ENCODE measurements at regions not wholly inside any gene's neighbourhood (a gene's known extent, or its start where the extent isn't known, plus 50 kb on each side); places are given as distances from the start of the nearest gene placed in this dataset.

- no peaks in the 10 kb centered on the region for H3K9me3 ChIP-seq (ENCODE audit: control insufficient read depth, low read length)
- intact Hi-C loops (cut with DNase I) = no loop called here
- ATAC-seq (no peak), DNase-seq (no peak)
- no peaks in the 10 kb centered on the region for H3K27me3 ChIP-seq (ENCODE audit: control insufficient read depth, insufficient read depth)
- 66% methylated on average over 9 of the region's 9 CpGs for WGBS
- H3K4me3 ChIP-seq (ENCODE audit: low read length) = no peak overlapping the region
- no peak overlapping the region for H3K27ac ChIP-seq (ENCODE audit: low read length)
- no peaks in the 10 kb centered on the region for H3K4me1 ChIP-seq (ENCODE audit: control insufficient read depth, insufficient read depth, low read length)
Observed at GRCh38 chr11:95545116-95545875, 244.3 kb downstream of the FAM76B start.

GRCh38 chr11:95544095-95544856 is 245.3 kb downstream of the FAM76B start:
- no peaks in the 10 kb centered on the region for H3K27me3 ChIP-seq (ENCODE audit: control insufficient read depth, insufficient read depth)
- no peak for ATAC-seq
- no peak overlapping the region for H3K4me3 ChIP-seq (ENCODE audit: low read length)
- no peak overlapping the region for H3K27ac ChIP-seq (ENCODE audit: low read length)
- 79% methylated on average over 3 of the region's 3 CpGs for WGBS
- H3K4me1 ChIP-seq (ENCODE audit: control insufficient read depth, insufficient read depth, low read length) = no peaks in the 10 kb centered on the region
- H3K9me3 ChIP-seq (ENCODE audit: control insufficient read depth, low read length) = no peaks in the 10 kb centered on the region
- no peak for DNase-seq
- intact Hi-C loops (cut with DNase I) = no loop called here

GRCh38 chr11:95542868-95543551 is 246.6 kb downstream of the FAM76B start:
- ATAC-seq (no peak), DNase-seq (no peak)
- H3K27me3 ChIP-seq (ENCODE audit: control insufficient read depth, insufficient read depth) = no peaks in the 10 kb centered on the region
- no peaks in the 10 kb centered on the region for H3K4me1 ChIP-seq (ENCODE audit: control insufficient read depth, insufficient read depth, low read length)
- no peak overlapping the region for H3K27ac ChIP-seq (ENCODE audit: low read length)
- H3K9me3 ChIP-seq (ENCODE audit: control insufficient read depth, low read length) = no peaks in the 10 kb centered on the region
- H3K4me3 ChIP-seq (ENCODE audit: low read length) = no peak overlapping the region
- intact Hi-C loops (cut with DNase I) = no loop called here
- 95% methylated on average over 2 of the region's 2 CpGs for WGBS

GRCh38 chr11:95541715-95542114 is 247.9 kb downstream of the FAM76B start:
- no peak overlapping the region for H3K4me3 ChIP-seq (ENCODE audit: low read length)
- no peaks in the 10 kb centered on the region for H3K4me1 ChIP-seq (ENCODE audit: control insufficient read depth, insufficient read depth, low read length)
- H3K9me3 ChIP-seq (ENCODE audit: control insufficient read depth, low read length) = no peaks in the 10 kb centered on the region
- WGBS = 80% methylated on average over 4 of the region's 4 CpGs
- no peaks in the 10 kb centered on the region for H3K27me3 ChIP-seq (ENCODE audit: control insufficient read depth, insufficient read depth)
- DNase-seq (no peak), ATAC-seq (no peak)
- H3K27ac ChIP-seq (ENCODE audit: low read length) = no peak overlapping the region
- intact Hi-C loops (cut with DNase I) = no loop called here

GRCh38 chr11:95536047-95536690 is 253.4 kb downstream of the FAM76B start:
- no peaks in the 10 kb centered on the region for H3K4me1 ChIP-seq (ENCODE audit: control insufficient read depth, insufficient read depth, low read length)
- no peaks in the 10 kb centered on the region for H3K27me3 ChIP-seq (ENCODE audit: control insufficient read depth, insufficient read depth)
- no peaks in the 10 kb centered on the region for H3K9me3 ChIP-seq (ENCODE audit: control insufficient read depth, low read length)
- no peak for DNase-seq
- no peak for ATAC-seq
- no peak overlapping the region for H3K27ac ChIP-seq (ENCODE audit: low read length)
- intact Hi-C loops (cut with DNase I) = no loop called here
- H3K4me3 ChIP-seq (ENCODE audit: low read length) = no peak overlapping the region
- 81% methylated on average over 3 of the region's 3 CpGs for WGBS

GRCh38 chr11:95534809-95535208 is 254.8 kb downstream of the FAM76B start:
- no peaks in the 10 kb centered on the region for H3K27me3 ChIP-seq (ENCODE audit: control insufficient read depth, insufficient read depth)
- H3K4me1 ChIP-seq (ENCODE audit: control insufficient read depth, insufficient read depth, low read length) = no peaks in the 10 kb centered on the region
- no peak overlapping the region for H3K4me3 ChIP-seq (ENCODE audit: low read length)
- intact Hi-C loops (cut with DNase I) = no loop called here
- no peaks in the 10 kb centered on the region for H3K9me3 ChIP-seq (ENCODE audit: control insufficient read depth, low read length)
- DNase-seq (no peak), ATAC-seq (no peak)
- no peak overlapping the region for H3K27ac ChIP-seq (ENCODE audit: low read length)

- no peak for DNase-seq
- H3K9me3 ChIP-seq (ENCODE audit: control insufficient read depth, low read length) = no peaks in the 10 kb centered on the region
- 85% methylated on average over 1 of the region's 1 CpG for WGBS
- no peak overlapping the region for H3K27ac ChIP-seq (ENCODE audit: low read length)
- ATAC-seq = no peak
- no peak overlapping the region for H3K4me3 ChIP-seq (ENCODE audit: low read length)
- H3K4me1 ChIP-seq (ENCODE audit: control insufficient read depth, insufficient read depth, low read length) = no peaks in the 10 kb centered on the region
- intact Hi-C loops (cut with DNase I) = no loop called here
- no peaks in the 10 kb centered on the region for H3K27me3 ChIP-seq (ENCODE audit: control insufficient read depth, insufficient read depth)
Observed at GRCh38 chr11:95534226-95534625, 255.4 kb downstream of the FAM76B start.

GRCh38 chr11:95531116-95531515 is 258.5 kb downstream of the FAM76B start:
- H3K4me1 ChIP-seq (ENCODE audit: control insufficient read depth, insufficient read depth, low read length) = no peaks in the 10 kb centered on the region
- intact Hi-C loops (cut with DNase I) = no loop called here
- H3K4me3 ChIP-seq (ENCODE audit: low read length) = no peak overlapping the region
- no peaks in the 10 kb centered on the region for H3K27me3 ChIP-seq (ENCODE audit: control insufficient read depth, insufficient read depth)
- 75% methylated on average over 3 of the region's 3 CpGs for WGBS
- no peak overlapping the region for H3K27ac ChIP-seq (ENCODE audit: low read length)
- DNase-seq = no peak
- ATAC-seq = no peak
- H3K9me3 ChIP-seq (ENCODE audit: control insufficient read depth, low read length) = no peaks in the 10 kb centered on the region

- intact Hi-C loops (cut with DNase I) = no loop called here
- no peak for ATAC-seq
- H3K4me3 ChIP-seq (ENCODE audit: low read length) = no peak overlapping the region
- no peaks in the 10 kb centered on the region for H3K4me1 ChIP-seq (ENCODE audit: control insufficient read depth, insufficient read depth, low read length)
- DNase-seq = no peak
- 74% methylated on average over 4 of the region's 4 CpGs for WGBS
- H3K9me3 ChIP-seq (ENCODE audit: control insufficient read depth, low read length) = no peaks in the 10 kb centered on the region
- H3K27ac ChIP-seq (ENCODE audit: low read length) = no peak overlapping the region
- no peaks in the 10 kb centered on the region for H3K27me3 ChIP-seq (ENCODE audit: control insufficient read depth, insufficient read depth)
Observed at GRCh38 chr11:95524314-95525036, 265.1 kb downstream of the FAM76B start.

GRCh38 chr11:95522874-95523273 is 266.7 kb downstream of the FAM76B start:
- ATAC-seq (no peak), DNase-seq (no peak)
- Histone ChIP-seq H3K27me3 (ENCODE audit: control insufficient read depth, insufficient read depth) (no peaks in the 10 kb centered on the region), H3K27ac (ENCODE audit: low read length) (no peak overlapping the region), H3K4me1 (ENCODE audit: control insufficient read depth, insufficient read depth, low read length) (no peaks in the 10 kb centered on the region), H3K9me3 (ENCODE audit: control insufficient read depth, low read length) (no peaks in the 10 kb centered on the region), H3K4me3 (ENCODE audit: low read length) (no peak overlapping the region)
- WGBS = 84% methylated on average over 4 of the region's 4 CpGs
- intact Hi-C loops (cut with DNase I) = no loop called here
